ENCODE measurements at regions not wholly inside any gene's neighbourhood (a gene's known extent, or its start where the extent isn't known, plus 50 kb on each side); places are given as distances from the start of the nearest gene placed in this dataset.

GRCh38 chr2:146870691-146871090 lies 974.1 kb upstream of the ACVR2A start:
- no peaks in the 10 kb centered on the region for H3F3A ChIP-seq (replicated peaks; ENCODE audit: low read depth)
- no peak for DNase-seq (ENCODE audit: low spot score)
- Mint-ChIP-seq H3K27ac (no peak overlapping the region), H3K4me3 (no peak overlapping the region), H3K4me1 (peaks cover 5% of the 10 kb centered on the region), H3K27me3 (ENCODE audit: insufficient read depth, low read depth, poor library complexity) (no peaks in the 10 kb centered on the region), H3K36me3 (ENCODE audit: low read depth) (no peaks in the 10 kb centered on the region), H3K9me3 (peaks cover under 1% of the 10 kb centered on the region; the same call in 1 of the 3 replicates)
- H3K4me2 ChIP-seq = no peak overlapping the region
- H3K27ac ChIP-seq (ENCODE audit: low read depth) = no peak overlapping the region
- H3K4me3 ChIP-seq = no peak overlapping the region
- no peak for ATAC-seq
- H3K36me3 ChIP-seq (ENCODE audit: insufficient read depth) = no peaks in the 10 kb centered on the region
- H3K9me2 ChIP-seq (ENCODE audit: insufficient read depth) = peaks cover 7% of the 10 kb centered on the region; the same call in 1 of the 2 replicates
- H3K27me3 ChIP-seq (ENCODE audit: insufficient read depth) = no peaks in the 10 kb centered on the region
- H2AFZ ChIP-seq = no peak overlapping the region
- TF ChIP-seq REST (IDR thresholded peaks at IDR 0.05; ENCODE audit: unreplicated experiment) (no peak), EZH2phosphoT487 (IDR thresholded peaks at IDR 0.05; ENCODE audit: unreplicated experiment) (no peak), CREB1 (CRISPR knock-in tag; IDR thresholded peaks at IDR 0.05; ENCODE audit: low read depth) (no peak), ZNF114 (CRISPR knock-in tag; IDR thresholded peaks at IDR 0.05) (no peak), ZNF331 (CRISPR knock-in tag; IDR thresholded peaks at IDR 0.05; ENCODE audit: low read depth) (no peak), JUNB (IDR thresholded peaks at IDR 0.05; ENCODE audit: unreplicated experiment) (no peak), CTCF (conservative IDR thresholded peaks at IDR 0.05; ENCODE audit: low read depth in 2 of 2) (no peak), ETS1 (IDR thresholded peaks at IDR 0.05) (no peak), POLR2AphosphoS5 (IDR thresholded peaks at IDR 0.05; ENCODE audit: low read depth) (no peak), STAT1 (IDR thresholded peaks at IDR 0.05; ENCODE audit: unreplicated experiment) (no peak), ZNF462 (CRISPR knock-in tag; IDR thresholded peaks at IDR 0.05) (no peak), EZH2 (IDR thresholded peaks at IDR 0.05; ENCODE audit: low read depth, unreplicated experiment) (no peak), NANOG (IDR thresholded peaks at IDR 0.05; ENCODE audit: borderline replicate concordance) (no peak)
- no peaks in the 10 kb centered on the region for H3K79me2 ChIP-seq (replicated peaks; ENCODE audit: insufficient read depth)
- peaks cover 6% of the 10 kb centered on the region for H3K4me1 ChIP-seq (ENCODE audit: insufficient read depth)
- no peaks in the 10 kb centered on the region for H4K20me1 ChIP-seq (replicated peaks; ENCODE audit: insufficient read depth)

Data from GM23338 (cell line).